A549 (cell line): ENCODE measurements at regions not wholly inside any gene's neighbourhood (a gene's known extent, or its start where the extent isn't known, plus 50 kb on each side); places are given as distances from the start of the nearest gene placed in this dataset.

ENCODE experiments used
- CBX8 ChIP-seq: fragments of 200-600 bp; sonication (generic); IDR thresholded peaks from 2 replicates; pipeline ENCODE4 v1.6.1; 2016
- CTCF ChIP-seq: fragments of >200 bp; sonication (Bioruptor Twin); formaldehyde crosslinking; IDR thresholded peaks from 3 replicates; pipeline ENCODE4 v1.5.1; 2016
- EP300 ChIP-seq, 2 experiments: fragments of >200 bp; sonication (Bioruptor Twin); formaldehyde crosslinking; IDR thresholded peaks; 2 replicates in 1 of 2; 3 replicates in 1 of 2; pipeline ENCODE4 v1.6.1; 2016 to 2017
- HDAC2 ChIP-seq: fragments of 200-600 bp; sonication (generic); IDR thresholded peaks from 2 replicates; pipeline ENCODE4 v1.6.1; 2016
- MAFK ChIP-seq: fragments of 450-650 bp; IDR thresholded peaks from 2 replicates; pipeline ENCODE4 v1.6.1; 2014; ENCODE audit not compliant: partially characterized antibody
- TP53 ChIP-seq: fragments of 250-450 bp; sonication (Bioruptor Pico); IDR thresholded peaks from 2 replicates; pipeline ENCODE4 v1.5.0; 2021; ENCODE audit warnings: mild to moderate bottlenecking, moderate library complexity
- ZFP36 ChIP-seq: fragments of 450-650 bp; IDR thresholded peaks from 2 replicates; pipeline ENCODE4 v1.6.1; 2014; ENCODE audit warnings: borderline replicate concordance; ENCODE audit not compliant: partially characterized antibody
- ZNF302 ChIP-seq: fragments of 250-450 bp; sonication (Bioruptor Pico); IDR thresholded peaks from 2 replicates; pipeline ENCODE4 v1.9.0; 2021; ENCODE audit warnings: inconsistent platforms, mild to moderate bottlenecking, moderate library complexity

- TF ChIP-seq MAFK (no peak), CBX8 (no peak), CTCF (no peak), HDAC2 (no peak), ZFP36 (no peak), ZNF302 (CRISPR knock-in tag) (no peak), TP53 (CRISPR knock-in tag) (no peak), EP300 (IDR thresholded peaks at IDR 0.05) (no peak)
Measured at GRCh38 chr3:146781059-146781458, 175.9 kb upstream of the PLSCR5 start.
